ENCODE measurements at regions not wholly inside any gene's neighbourhood (a gene's known extent, or its start where the extent isn't known, plus 50 kb on each side); places are given as distances from the start of the nearest gene placed in this dataset.

DNA sequence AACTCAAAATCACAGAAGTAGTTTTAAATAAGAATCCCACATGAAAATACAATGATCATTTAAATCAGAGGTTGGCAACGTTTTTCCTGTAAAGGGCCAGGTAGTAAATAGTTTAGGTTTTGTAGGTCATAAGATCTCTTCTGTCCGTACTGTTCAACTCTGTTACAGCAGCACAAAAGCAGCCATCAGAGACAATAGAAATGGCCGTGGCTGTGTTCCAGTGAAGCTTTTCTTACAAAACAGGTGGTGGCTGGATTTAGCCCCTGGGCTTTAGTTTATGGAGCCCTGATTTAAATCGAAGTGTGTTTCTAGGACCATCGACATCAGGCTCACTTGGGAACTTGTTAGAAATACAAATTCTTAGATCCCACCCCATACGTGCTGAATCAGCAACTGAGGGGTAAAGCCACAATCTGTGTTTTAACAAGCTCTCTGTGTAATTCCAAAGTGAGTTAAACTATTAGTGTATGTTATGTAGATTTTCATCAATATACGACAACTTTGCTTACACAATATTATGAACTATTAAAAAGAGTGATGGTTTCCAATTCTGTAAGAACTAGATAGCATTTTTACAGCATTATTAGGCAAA, 54.8 kb upstream of the MIR17HG start:
- no peak for TF ChIP-seq SPI1 (IDR thresholded peaks at IDR 0.05; ENCODE audit: borderline replicate concordance, low read depth)
- no peak for TF ChIP-seq POLR2AphosphoS5 (IDR thresholded peaks at IDR 0.05; ENCODE audit: low read depth)
- TF ChIP-seq, protein P1, sequence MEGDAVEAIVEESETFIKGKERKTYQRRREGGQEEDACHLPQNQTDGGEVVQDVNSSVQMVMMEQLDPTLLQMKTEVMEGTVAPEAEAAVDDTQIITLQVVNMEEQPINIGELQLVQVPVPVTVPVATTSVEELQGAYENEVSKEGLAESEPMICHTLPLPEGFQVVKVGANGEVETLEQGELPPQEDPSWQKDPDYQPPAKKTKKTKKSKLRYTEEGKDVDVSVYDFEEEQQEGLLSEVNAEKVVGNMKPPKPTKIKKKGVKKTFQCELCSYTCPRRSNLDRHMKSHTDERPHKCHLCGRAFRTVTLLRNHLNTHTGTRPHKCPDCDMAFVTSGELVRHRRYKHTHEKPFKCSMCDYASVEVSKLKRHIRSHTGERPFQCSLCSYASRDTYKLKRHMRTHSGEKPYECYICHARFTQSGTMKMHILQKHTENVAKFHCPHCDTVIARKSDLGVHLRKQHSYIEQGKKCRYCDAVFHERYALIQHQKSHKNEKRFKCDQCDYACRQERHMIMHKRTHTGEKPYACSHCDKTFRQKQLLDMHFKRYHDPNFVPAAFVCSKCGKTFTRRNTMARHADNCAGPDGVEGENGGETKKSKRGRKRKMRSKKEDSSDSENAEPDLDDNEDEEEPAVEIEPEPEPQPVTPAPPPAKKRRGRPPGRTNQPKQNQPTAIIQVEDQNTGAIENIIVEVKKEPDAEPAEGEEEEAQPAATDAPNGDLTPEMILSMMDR (IDR thresholded peaks at IDR 0.05; ENCODE audit: insufficient read depth, low read length), result no peak
- TF ChIP-seq GABPA (IDR thresholded peaks at IDR 0.05; ENCODE audit: low read depth), result no peak
- no peak for TF ChIP-seq REST (IDR thresholded peaks at IDR 0.05; ENCODE audit: insufficient replicate concordance, low read depth)
- H3K27me3 ChIP-seq (ENCODE audit: insufficient read depth, poor library complexity, severe bottlenecking), result no peaks in the 10 kb centered on the region
- no peak for DNase-seq (ENCODE audit: low read depth in 1 of 2, low spot score in 1 of 2)
- no peak overlapping the region for H3K4me3 ChIP-seq (replicated peaks; ENCODE audit: insufficient read depth, low read length)
- H3K27ac ChIP-seq (replicated peaks), result no peak overlapping the region

DNA sequence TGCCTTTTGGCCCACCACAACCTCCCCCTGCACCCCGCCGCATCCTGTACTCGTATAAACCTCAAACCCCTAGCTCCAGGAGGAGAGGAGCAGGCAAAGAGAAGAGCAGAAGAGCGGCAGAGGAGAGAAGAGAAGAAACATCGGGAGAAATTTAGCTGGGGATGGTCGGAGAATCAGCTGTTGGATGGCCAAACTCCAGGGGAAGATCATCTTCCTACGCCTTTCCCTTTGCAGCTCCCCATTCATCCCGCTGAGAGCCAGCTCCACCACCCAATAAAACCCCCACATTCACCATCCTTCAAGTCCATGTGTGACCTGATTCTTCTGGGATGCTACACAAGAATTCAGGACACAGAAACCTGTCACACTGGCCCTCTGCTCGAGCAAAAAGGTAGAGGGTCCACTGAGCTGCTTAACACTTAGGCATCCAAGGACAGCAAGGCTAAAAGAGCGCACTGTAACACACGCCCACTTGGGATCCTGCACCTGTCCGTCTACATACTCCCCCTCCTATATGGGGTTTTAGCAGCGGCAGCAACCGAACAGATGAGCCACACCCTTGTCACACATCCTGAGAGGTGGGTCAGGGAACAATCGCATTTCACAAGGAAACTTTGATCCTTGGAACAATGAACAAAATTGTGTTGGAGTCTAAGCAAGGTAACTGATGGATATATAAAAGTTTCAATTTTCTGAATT, 51.6 kb upstream of the MIR17HG start:
- no peak for DNase-seq (ENCODE audit: low read depth in 1 of 2, low spot score in 1 of 2)
- no peak overlapping the region for H3K27ac ChIP-seq (replicated peaks)
- H3K27me3 ChIP-seq (ENCODE audit: insufficient read depth, poor library complexity, severe bottlenecking), result no peaks in the 10 kb centered on the region
- TF ChIP-seq, protein P1 (IDR thresholded peaks at IDR 0.05; ENCODE audit: insufficient read depth, low read length), result no peak
- no peak for TF ChIP-seq REST (IDR thresholded peaks at IDR 0.05; ENCODE audit: insufficient replicate concordance, low read depth)
- TF ChIP-seq POLR2AphosphoS5 (IDR thresholded peaks at IDR 0.05; ENCODE audit: low read depth), result no peak
- no peak for TF ChIP-seq SPI1 (IDR thresholded peaks at IDR 0.05; ENCODE audit: borderline replicate concordance, low read depth)
- no peak for TF ChIP-seq GABPA (IDR thresholded peaks at IDR 0.05; ENCODE audit: low read depth)
- H3K4me3 ChIP-seq (replicated peaks; ENCODE audit: insufficient read depth, low read length), result no peak overlapping the region

GRCh38 chr13:91297503-91297902, 50.0 kb upstream of the MIR17HG start:
- no peak for DNase-seq (ENCODE audit: low read depth in 1 of 2, low spot score in 1 of 2)
- TF ChIP-seq POLR2AphosphoS5 (IDR thresholded peaks at IDR 0.05; ENCODE audit: low read depth) (no peak), REST (IDR thresholded peaks at IDR 0.05; ENCODE audit: insufficient replicate concordance, low read depth) (no peak), GABPA (IDR thresholded peaks at IDR 0.05; ENCODE audit: low read depth) (no peak), SPI1 (IDR thresholded peaks at IDR 0.05; ENCODE audit: borderline replicate concordance, low read depth) (no peak)
- TF ChIP-seq, protein P1 (IDR thresholded peaks at IDR 0.05; ENCODE audit: insufficient read depth, low read length), result no peak
- no peaks in the 10 kb centered on the region for H3K27me3 ChIP-seq (ENCODE audit: insufficient read depth, poor library complexity, severe bottlenecking)
- no peak overlapping the region for H3K27ac ChIP-seq (replicated peaks)
- no peak overlapping the region for H3K4me3 ChIP-seq (replicated peaks; ENCODE audit: insufficient read depth, low read length)
